Endothelial cell of umbilical vein (primary cell): ENCODE measurements at regions not wholly inside any gene's neighbourhood (a gene's known extent, or its start where the extent isn't known, plus 50 kb on each side); places are given as distances from the start of the nearest gene placed in this dataset.

ENCODE experiments used
- BruUV-seq: library from RNA; stranded (reverse); fragments of 400-500 nt; replicated peaks from 2 replicates; lab custom pipeline; 2021; lab: Mats Ljungman, UMichigan
- CTCF ChIA-PET: fragments of 300-600, 350-600 bp; sonication (Branson Sonifier 250); formaldehyde crosslinking; loops from one replicate; lab custom pipeline; 2021; ENCODE audit warnings: antibody characterized with exemption, inconsistent platforms; lab: Charles Lee
- POLR2A ChIA-PET: fragments of 300-600, 350-600 bp; sonication (Branson Sonifier 250); formaldehyde crosslinking; loops from one replicate; lab custom pipeline; 2021; ENCODE audit warnings: antibody characterized with exemption, inconsistent platforms; lab: Charles Lee
- DNase-seq: peaks from one replicate; pipeline ENCODE4 v3.0.0-alpha.2; 2011; ENCODE audit warnings: low read depth, low spot score
- FAIRE-seq: peaks from 2 replicates; lab custom pipeline; 2011; peaks lifted over from hg19 to GRCh38; lab: Jason Lieb, UNC
- H2AFZ ChIP-seq: 2 replicates; pipeline ENCODE4 v1.6.0; 2012; ENCODE audit warnings: low read depth, low read length, control low read depth, inconsistent platforms
- H3K27ac ChIP-seq: 2 replicates; pipeline ENCODE4 v1.5.1; 2011; ENCODE audit warnings: low read depth, mild to moderate bottlenecking, control low read depth, low read length, moderate library complexity; ENCODE audit not compliant: insufficient read depth
- H3K27me3 ChIP-seq, 2 experiments: 2 replicates each; pipeline versions ENCODE4 v1.6.0 to v1.6.1; 2011; ENCODE audit warnings: low read length in 2 of 2, mixed read lengths in 1 of 2; ENCODE audit not compliant: control insufficient read depth in 2 of 2, insufficient read depth in 2 of 2
- H3K36me3 ChIP-seq, 2 experiments: 2 replicates in 1 of 2; 3 replicates in 1 of 2; pipeline ENCODE4 v1.5.1; 2011; ENCODE audit warnings: low read length in 2 of 2, mild to moderate bottlenecking in 1 of 2, moderate library complexity in 1 of 2; ENCODE audit not compliant: control insufficient read depth in 2 of 2, insufficient read depth in 2 of 2; ENCODE audit errors: extremely low read depth in 1 of 2
- H3K4me1 ChIP-seq: 3 replicates; pipeline ENCODE4 v1.5.1; 2011; ENCODE audit warnings: mild to moderate bottlenecking, low read length; ENCODE audit not compliant: control insufficient read depth, insufficient read depth; ENCODE audit errors: extremely low read depth
- H3K4me2 ChIP-seq: 2 replicates; pipeline ENCODE4 v1.6.1; 2011; ENCODE audit warnings: low read length, control low read depth, mixed read lengths; ENCODE audit not compliant: insufficient read depth
- H3K4me3 ChIP-seq, 3 experiments: fragments of 200-600 bp in 1 of 3; sonication (generic), shearing (Covaris generic) in 1 of 3; replicated peaks in 1 of 3; 2 replicates each; pipeline ENCODE4 v1.5.1; 2011 to 2016; ENCODE audit warnings: control low read depth in 3 of 3, low read length in 3 of 3, mild to moderate bottlenecking in 2 of 3, inconsistent platforms in 1 of 3, low read depth in 1 of 3, moderate library complexity in 1 of 3; ENCODE audit not compliant: insufficient read depth in 1 of 3
- H3K79me2 ChIP-seq: 2 replicates; pipeline ENCODE4 v1.6.0; 2012; ENCODE audit warnings: low read length, inconsistent platforms; ENCODE audit not compliant: control insufficient read depth, insufficient read depth
- H3K9ac ChIP-seq: replicated peaks from 2 replicates; pipeline ENCODE3; 2011; ENCODE audit warnings: low read length, control low read depth; ENCODE audit not compliant: insufficient read depth; ENCODE audit errors: extremely low read depth
- H3K9me1 ChIP-seq: replicated peaks from 3 replicates; pipeline ENCODE4 v1.6.0; 2011; ENCODE audit warnings: mild to moderate bottlenecking, low read length; ENCODE audit not compliant: control insufficient read depth, insufficient read depth; ENCODE audit errors: extremely low read depth
- H3K9me3 ChIP-seq: replicated peaks from 2 replicates; pipeline ENCODE4 v1.5.1; 2012; ENCODE audit warnings: low read length, inconsistent platforms; ENCODE audit not compliant: control insufficient read depth, insufficient read depth
- H4K20me1 ChIP-seq: replicated peaks from 2 replicates; pipeline ENCODE3; 2011; ENCODE audit warnings: mild to moderate bottlenecking, low read length; ENCODE audit not compliant: control insufficient read depth, insufficient read depth; ENCODE audit errors: extremely low read depth
- EZH2 ChIP-seq: IDR thresholded peaks from 2 replicates; pipeline ENCODE4 v1.6.1; 2012; ENCODE audit warnings: borderline replicate concordance, low read depth, mild to moderate bottlenecking, moderate library complexity, low read length, inconsistent platforms; ENCODE audit not compliant: severe bottlenecking
- FOS ChIP-seq: IDR thresholded peaks from 2 replicates; pipeline ENCODE4 v1.6.1; 2011; ENCODE audit warnings: mild to moderate bottlenecking, low read length, moderate library complexity, borderline replicate concordance; ENCODE audit not compliant: insufficient read depth
- GATA2 ChIP-seq: IDR thresholded peaks from 2 replicates; pipeline ENCODE4 v1.7.0; 2011; ENCODE audit warnings: low read depth, mild to moderate bottlenecking, moderate library complexity, mixed read lengths, low read length; ENCODE audit not compliant: insufficient read length, insufficient read depth
- JUN ChIP-seq: IDR thresholded peaks from 2 replicates; pipeline ENCODE4 v1.6.1; 2011; ENCODE audit warnings: borderline replicate concordance, low read depth; ENCODE audit not compliant: insufficient read length, insufficient read depth
- MYC ChIP-seq: IDR thresholded peaks from one replicate; pipeline ENCODE4 v1.6.1; 2011; ENCODE audit warnings: mild to moderate bottlenecking, low read depth, low read length
- POLR2A ChIP-seq: IDR thresholded peaks from 2 replicates; pipeline ENCODE4 v1.6.1; 2012; ENCODE audit warnings: low read depth, mild to moderate bottlenecking, control low read depth, low read length
- POLR2AphosphoS5 ChIP-seq: IDR thresholded peaks from 2 replicates; pipeline ENCODE4 v1.6.1; 2012; ENCODE audit warnings: low read depth, mild to moderate bottlenecking, control low read depth, low read length, moderate library complexity; ENCODE audit not compliant: insufficient read depth
- dilution Hi-C: fragments of 300-500 bp; cut with MboI; formaldehyde crosslinking; loops from one replicate; pipeline ENCODE4 v1.15.0; 2019; ENCODE audit warnings: low sequenced_read_pairs; ENCODE audit not compliant: extremely low pct_ligation_motif_present
- intact Hi-C: fragments of 100-400 bp; cut with micrococcal nuclease; formaldehyde crosslinking; loops from one replicate; pipeline ENCODE4 v1.10.0; 2022
- TF ChIP-seq, protein P1 (sequence below), 2 donors: IDR thresholded peaks; 1 replicate in 1 of 2; 2 replicates in 1 of 2; pipeline ENCODE4 v1.5.1; 2011; ENCODE audit warnings: low read length in 2 of 2, mild to moderate bottlenecking in 2 of 2, moderate library complexity in 2 of 2, control low read depth in 1 of 2, inconsistent platforms in 1 of 2, low read depth in 1 of 2; ENCODE audit not compliant: insufficient read depth in 1 of 2; ENCODE audit errors: extremely low read depth in 1 of 2
- TF ChIP-seq, protein P2 (sequence below): IDR thresholded peaks from 2 replicates; pipeline ENCODE4 v1.6.1; 2011; ENCODE audit not compliant: insufficient read depth, insufficient read length

DNA sequence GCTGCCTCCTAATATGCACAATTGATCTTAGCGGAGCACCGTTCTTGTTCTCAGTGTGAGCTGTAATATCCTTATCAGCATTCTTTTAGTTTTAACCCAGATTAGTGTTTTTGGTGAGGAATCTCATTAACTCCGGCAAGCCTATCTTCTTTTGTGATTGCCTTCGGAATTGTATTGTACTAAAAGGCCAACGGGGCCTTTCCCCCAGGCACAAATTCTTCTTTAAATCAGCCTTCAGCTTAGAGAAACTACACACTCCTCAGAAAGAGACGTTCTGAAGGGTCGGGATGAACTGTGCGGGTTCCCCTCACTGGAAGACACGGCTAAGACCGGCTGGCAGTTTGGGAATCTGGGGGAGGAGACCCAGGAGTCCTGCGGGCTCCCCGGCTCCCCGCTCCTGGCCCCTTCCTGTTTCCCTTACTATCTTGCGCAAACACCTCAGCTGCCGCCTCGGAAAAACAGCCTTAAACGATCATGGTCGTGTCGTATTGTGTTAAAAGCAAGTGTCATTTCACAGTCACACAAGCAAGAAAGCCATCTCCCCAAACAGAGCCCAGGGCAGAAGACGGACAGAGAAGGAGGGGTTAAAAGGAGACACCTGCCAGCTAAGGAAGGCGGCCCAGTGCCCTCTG, 353.1 kb upstream of the IRX2 start:
- dilution Hi-C loops (no loop called here), intact Hi-C loops (no loop called here)
- FAIRE-seq (no peak), DNase-seq (no peak)
- H2AFZ ChIP-seq: no peak overlapping the region
- H3K9ac ChIP-seq: no peak overlapping the region
- ChIA-PET CTCF (no interaction called here), POLR2A (no interaction called here)
- no peaks in the 10 kb centered on the region for H3K4me1 ChIP-seq
- H3K36me3 ChIP-seq: no peaks in the 10 kb centered on the region
- TF ChIP-seq, protein P1, sequence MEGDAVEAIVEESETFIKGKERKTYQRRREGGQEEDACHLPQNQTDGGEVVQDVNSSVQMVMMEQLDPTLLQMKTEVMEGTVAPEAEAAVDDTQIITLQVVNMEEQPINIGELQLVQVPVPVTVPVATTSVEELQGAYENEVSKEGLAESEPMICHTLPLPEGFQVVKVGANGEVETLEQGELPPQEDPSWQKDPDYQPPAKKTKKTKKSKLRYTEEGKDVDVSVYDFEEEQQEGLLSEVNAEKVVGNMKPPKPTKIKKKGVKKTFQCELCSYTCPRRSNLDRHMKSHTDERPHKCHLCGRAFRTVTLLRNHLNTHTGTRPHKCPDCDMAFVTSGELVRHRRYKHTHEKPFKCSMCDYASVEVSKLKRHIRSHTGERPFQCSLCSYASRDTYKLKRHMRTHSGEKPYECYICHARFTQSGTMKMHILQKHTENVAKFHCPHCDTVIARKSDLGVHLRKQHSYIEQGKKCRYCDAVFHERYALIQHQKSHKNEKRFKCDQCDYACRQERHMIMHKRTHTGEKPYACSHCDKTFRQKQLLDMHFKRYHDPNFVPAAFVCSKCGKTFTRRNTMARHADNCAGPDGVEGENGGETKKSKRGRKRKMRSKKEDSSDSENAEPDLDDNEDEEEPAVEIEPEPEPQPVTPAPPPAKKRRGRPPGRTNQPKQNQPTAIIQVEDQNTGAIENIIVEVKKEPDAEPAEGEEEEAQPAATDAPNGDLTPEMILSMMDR (IDR thresholded peaks at IDR 0.05; ENCODE audit: extremely low read depth in 1 of 2, insufficient read depth in 1 of 2, low read depth in 1 of 2, low read length in 2 of 2): no peak
- TF ChIP-seq EZH2 (no peak), GATA2 (no peak), MYC (no peak), JUN (no peak), POLR2A (no peak), POLR2AphosphoS5 (no peak), FOS (no peak)
- TF ChIP-seq, protein P2, sequence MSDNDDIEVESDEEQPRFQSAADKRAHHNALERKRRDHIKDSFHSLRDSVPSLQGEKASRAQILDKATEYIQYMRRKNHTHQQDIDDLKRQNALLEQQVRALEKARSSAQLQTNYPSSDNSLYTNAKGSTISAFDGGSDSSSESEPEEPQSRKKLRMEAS: no peak
- no peak overlapping the region for H3K4me2 ChIP-seq
- peaks cover 12% of the 10 kb centered on the region for H3K9me3 ChIP-seq
- H3K27ac ChIP-seq: no peak overlapping the region
- no peaks in the 10 kb centered on the region for H3K79me2 ChIP-seq
- H3K27me3 ChIP-seq: no peaks in the 10 kb centered on the region
- no peaks in the 10 kb centered on the region for H3K9me1 ChIP-seq
- no peak overlapping the region for H3K4me3 ChIP-seq
- BruUV-seq: no TSS peak
- no peaks in the 10 kb centered on the region for H4K20me1 ChIP-seq
